GM10266 (cell line): ENCODE measurements at regions not wholly inside any gene's neighbourhood (a gene's known extent, or its start where the extent isn't known, plus 50 kb on each side); places are given as distances from the start of the nearest gene placed in this dataset.
"Not testable (repeated sequence)": the region's sequence is repeated elsewhere in the genome, so short reads cannot be mapped to it uniquely, and the experiment has no call there.

ENCODE experiments used
- DNase-seq: peaks from one replicate; pipeline ENCODE4 v3.0.0; 2012; ENCODE audit errors: extremely low spot score
- CTCF ChIP-seq: IDR thresholded peaks from 2 replicates; pipeline ENCODE4 v1.5.1; 2012; ENCODE audit warnings: mild to moderate bottlenecking, low read depth; ENCODE audit not compliant: control insufficient read depth, insufficient read depth; ENCODE audit errors: missing control alignments

GRCh38 chr10:8158193-8159071 lies 103.9 kb downstream of the GATA3 start:
- DNase-seq: no peak
- no peak for TF ChIP-seq CTCF

- no peak for TF ChIP-seq CTCF
- DNase-seq: no peak
Observed at GRCh38 chr10:8159341-8160165, 105.1 kb downstream of the GATA3 start.

GRCh38 chr10:8163824-8164223 lies 109.3 kb downstream of the GATA3 start:
- TF ChIP-seq CTCF: no peak
- no peak for DNase-seq

GRCh38 chr10:8164640-8165039 lies 110.2 kb downstream of the GATA3 start:
- not testable (repeated sequence) for DNase-seq

- TF ChIP-seq CTCF: no peak
- no peak for DNase-seq
Observed at GRCh38 chr10:8168836-8169235, 114.3 kb downstream of the GATA3 start.

- no peak for DNase-seq
- no peak for TF ChIP-seq CTCF
Observed at GRCh38 chr10:8171008-8171407, 116.5 kb downstream of the GATA3 start.

GRCh38 chr10:8172604-8173003 lies 118.1 kb downstream of the GATA3 start:
- TF ChIP-seq CTCF: no peak
- no peak for DNase-seq
